NCI-H774 (cell line): ENCODE measurements at regions not wholly inside any gene's neighbourhood (a gene's known extent, or its start where the extent isn't known, plus 50 kb on each side); places are given as distances from the start of the nearest gene placed in this dataset.
"Not testable (repeated sequence)": the region's sequence is repeated elsewhere in the genome, so short reads cannot be mapped to it uniquely, and the experiment has no call there.

Experiments
- DNase-seq: peaks from one replicate; lab custom pipeline; 2025; lab: John Stamatoyannopoulos, UW

- DNase-seq = no peak
Measured at GRCh38 chr12:17215759-17216570, 610.0 kb upstream of the LMO3 start.

GRCh38 chr12:17214929-17215328, 609.0 kb upstream of the LMO3 start:
- no peak for DNase-seq

GRCh38 chr12:17206553-17206952, 600.6 kb upstream of the LMO3 start:
- no peak for DNase-seq

GRCh38 chr12:17204289-17205054, 598.5 kb upstream of the LMO3 start:
- DNase-seq = no peak

GRCh38 chr12:17203497-17203896, 597.5 kb upstream of the LMO3 start:
- no peak for DNase-seq

GRCh38 chr12:17197971-17198370, 592.0 kb upstream of the LMO3 start:
- DNase-seq = no peak

GRCh38 chr12:17192721-17193120, 586.8 kb upstream of the LMO3 start:
- no peak for DNase-seq

- DNase-seq = no peak
Measured at GRCh38 chr12:17169726-17170471, 563.9 kb upstream of the LMO3 start.

GRCh38 chr12:17159506-17160300, 553.7 kb upstream of the LMO3 start:
- DNase-seq = no peak

GRCh38 chr12:17158201-17158600, 552.2 kb upstream of the LMO3 start:
- no peak for DNase-seq

GRCh38 chr12:17151917-17152316, 546.0 kb upstream of the LMO3 start:
- DNase-seq = no peak

- DNase-seq = no peak
Measured at GRCh38 chr12:17148706-17149105, 542.7 kb upstream of the LMO3 start.

- no peak for DNase-seq
Measured at GRCh38 chr12:17142856-17143255, 536.9 kb upstream of the LMO3 start.

- no peak for DNase-seq
Measured at GRCh38 chr12:17139931-17140330, 534.0 kb upstream of the LMO3 start.

- DNase-seq = no peak
Measured at GRCh38 chr12:17137396-17137795, 531.4 kb upstream of the LMO3 start.

- DNase-seq = no peak
Measured at GRCh38 chr12:17134315-17134714, 528.4 kb upstream of the LMO3 start.

- DNase-seq = no peak
Measured at GRCh38 chr12:17132336-17132735, 526.4 kb upstream of the LMO3 start.

- not testable (repeated sequence) for DNase-seq
Measured at GRCh38 chr12:17116538-17116937, 510.6 kb upstream of the LMO3 start.

- no peak for DNase-seq
Measured at GRCh38 chr12:17110316-17110715, 504.4 kb upstream of the LMO3 start.

- DNase-seq = no peak
Measured at GRCh38 chr12:17108877-17109541, 503.0 kb upstream of the LMO3 start.

GRCh38 chr12:17104801-17105200, 498.8 kb upstream of the LMO3 start:
- no peak for DNase-seq
